OCI-LY1 (cell line): ENCODE measurements at regions not wholly inside any gene's neighbourhood (a gene's known extent, or its start where the extent isn't known, plus 50 kb on each side); places are given as distances from the start of the nearest gene placed in this dataset.

Source experiments
- H2AFZ ChIP-seq: fragments of 200-600 bp; sonication (generic), shearing (Covaris generic); 2 replicates; pipeline ENCODE4 v1.6.0; 2014; ENCODE audit warnings: antibody characterized with exemption, mild to moderate bottlenecking, low read length
- H3F3A ChIP-seq: fragments of 200-600 bp; sonication (generic), shearing (Covaris generic); 2 replicates; pipeline ENCODE4 v1.6.0; 2014; ENCODE audit warnings: mild to moderate bottlenecking, antibody characterized with exemption, low read length, moderate library complexity; ENCODE audit not compliant: insufficient read depth
- H3K27ac ChIP-seq: fragments of 200-600 bp; sonication (generic); 2 replicates; pipeline ENCODE4 v1.5.1; 2014; ENCODE audit warnings: low read length, mixed run types, mild to moderate bottlenecking, low read depth; ENCODE audit not compliant: poor library complexity, severe bottlenecking
- H3K27me3 ChIP-seq: fragments of 200-600 bp; sonication (generic); 2 replicates; pipeline ENCODE4 v1.6.0; 2014; ENCODE audit warnings: antibody characterized with exemption, mild to moderate bottlenecking, low read length, moderate library complexity; ENCODE audit not compliant: insufficient read depth
- H3K36me3 ChIP-seq: fragments of 200-600 bp; sonication (generic); 2 replicates; pipeline ENCODE4 v1.6.1; 2014; ENCODE audit warnings: mild to moderate bottlenecking, antibody characterized with exemption, low read length, moderate library complexity, mixed read lengths; ENCODE audit not compliant: insufficient read depth
- H3K4me1 ChIP-seq: fragments of 200-600 bp; sonication (generic); 2 replicates; pipeline ENCODE4 v1.5.1; 2014; ENCODE audit warnings: mild to moderate bottlenecking, low read length, moderate library complexity; ENCODE audit not compliant: insufficient read depth, severe bottlenecking
- H3K4me2 ChIP-seq: fragments of 200-600 bp; sonication (generic), shearing (Covaris generic); 2 replicates; pipeline ENCODE4 v1.6.1; 2014; ENCODE audit warnings: low read length
- H3K4me3 ChIP-seq: fragments of 200-600 bp; sonication (generic); 2 replicates; pipeline ENCODE4 v1.5.1; 2014; ENCODE audit warnings: low read length, low read depth, mild to moderate bottlenecking, mixed read lengths; ENCODE audit not compliant: poor library complexity, severe bottlenecking
- H3K79me2 ChIP-seq: fragments of 200-600 bp; shearing (Covaris generic); 2 replicates; pipeline ENCODE4 v1.6.1; 2016; ENCODE audit warnings: mixed run types, low read length, mixed read lengths; ENCODE audit not compliant: insufficient read depth
- H3K9ac ChIP-seq: fragments of 200-600 bp; sonication (generic), shearing (Covaris generic); 2 replicates; pipeline ENCODE4 v1.6.1; 2014; ENCODE audit warnings: mild to moderate bottlenecking, low read length, mixed read lengths
- H3K9me2 ChIP-seq: fragments of 200-600 bp; sonication (generic), shearing (Covaris generic); 2 replicates; pipeline ENCODE4 v1.6.1; 2014; ENCODE audit warnings: low read depth, mild to moderate bottlenecking, low read length, mixed read lengths
- H3K9me3 ChIP-seq: fragments of 200-600 bp; shearing (Covaris generic); 2 replicates; pipeline ENCODE4 v1.6.1; 2014; ENCODE audit warnings: low read length, mixed read lengths
- H4K20me1 ChIP-seq: fragments of 200-600 bp; sonication (generic), shearing (Covaris generic); 2 replicates; pipeline ENCODE4 v1.6.0; 2016; ENCODE audit warnings: mild to moderate bottlenecking, low read length; ENCODE audit not compliant: insufficient read depth
- EZH2 ChIP-seq: fragments of 200-600 bp; sonication (generic), shearing (Covaris generic); IDR thresholded peaks from 2 replicates; pipeline ENCODE4 v1.8.0; 2017; ENCODE audit warnings: borderline replicate concordance, mixed run types, mild to moderate bottlenecking, antibody characterized with exemption, low read length, moderate library complexity, mixed read lengths
- TF ChIP-seq, protein P1 (sequence below): fragments of 200-600 bp; sonication (generic), shearing (Covaris generic); IDR thresholded peaks from 2 replicates; pipeline ENCODE4 v1.5.1; 2017; ENCODE audit warnings: mild to moderate bottlenecking, antibody characterized with exemption, low read length, moderate library complexity, mixed read lengths

DNA sequence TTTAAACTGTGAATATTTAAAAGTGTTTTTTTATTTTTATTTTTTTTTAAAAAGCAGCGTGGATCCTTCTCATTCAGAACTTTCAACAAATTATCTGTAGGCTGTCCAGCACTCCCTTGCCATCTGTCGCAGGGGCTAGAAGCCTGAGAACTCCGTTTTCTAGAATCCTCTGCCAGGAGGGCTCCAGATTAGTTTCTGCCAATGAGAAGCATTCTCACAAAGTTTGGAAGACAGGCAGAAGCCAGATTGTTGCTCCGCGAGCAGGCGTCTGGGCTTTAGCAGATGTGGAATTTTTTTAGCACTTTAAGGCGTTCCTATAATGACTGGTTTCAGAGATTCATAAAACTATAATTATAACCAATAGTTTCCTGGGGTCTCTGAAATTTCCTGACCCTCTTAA, 220.9 kb upstream of the KIAA1217 start:
- Histone ChIP-seq H3K4me2 (no peak overlapping the region), H3K9me3 (no peaks in the 10 kb centered on the region), H3K4me3 (no peak overlapping the region), H3K27me3 (no peaks in the 10 kb centered on the region), H4K20me1 (no peaks in the 10 kb centered on the region), H3K27ac (no peak overlapping the region), H3K4me1 (no peaks in the 10 kb centered on the region), H3K36me3 (no peaks in the 10 kb centered on the region), H3K79me2 (no peaks in the 10 kb centered on the region), H2AFZ (no peak overlapping the region), H3K9ac (no peak overlapping the region), H3F3A (no peaks in the 10 kb centered on the region), H3K9me2 (no peaks in the 10 kb centered on the region)
- TF ChIP-seq, protein P1, sequence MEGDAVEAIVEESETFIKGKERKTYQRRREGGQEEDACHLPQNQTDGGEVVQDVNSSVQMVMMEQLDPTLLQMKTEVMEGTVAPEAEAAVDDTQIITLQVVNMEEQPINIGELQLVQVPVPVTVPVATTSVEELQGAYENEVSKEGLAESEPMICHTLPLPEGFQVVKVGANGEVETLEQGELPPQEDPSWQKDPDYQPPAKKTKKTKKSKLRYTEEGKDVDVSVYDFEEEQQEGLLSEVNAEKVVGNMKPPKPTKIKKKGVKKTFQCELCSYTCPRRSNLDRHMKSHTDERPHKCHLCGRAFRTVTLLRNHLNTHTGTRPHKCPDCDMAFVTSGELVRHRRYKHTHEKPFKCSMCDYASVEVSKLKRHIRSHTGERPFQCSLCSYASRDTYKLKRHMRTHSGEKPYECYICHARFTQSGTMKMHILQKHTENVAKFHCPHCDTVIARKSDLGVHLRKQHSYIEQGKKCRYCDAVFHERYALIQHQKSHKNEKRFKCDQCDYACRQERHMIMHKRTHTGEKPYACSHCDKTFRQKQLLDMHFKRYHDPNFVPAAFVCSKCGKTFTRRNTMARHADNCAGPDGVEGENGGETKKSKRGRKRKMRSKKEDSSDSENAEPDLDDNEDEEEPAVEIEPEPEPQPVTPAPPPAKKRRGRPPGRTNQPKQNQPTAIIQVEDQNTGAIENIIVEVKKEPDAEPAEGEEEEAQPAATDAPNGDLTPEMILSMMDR, result no peak
- TF ChIP-seq EZH2, result no peak

DNA sequence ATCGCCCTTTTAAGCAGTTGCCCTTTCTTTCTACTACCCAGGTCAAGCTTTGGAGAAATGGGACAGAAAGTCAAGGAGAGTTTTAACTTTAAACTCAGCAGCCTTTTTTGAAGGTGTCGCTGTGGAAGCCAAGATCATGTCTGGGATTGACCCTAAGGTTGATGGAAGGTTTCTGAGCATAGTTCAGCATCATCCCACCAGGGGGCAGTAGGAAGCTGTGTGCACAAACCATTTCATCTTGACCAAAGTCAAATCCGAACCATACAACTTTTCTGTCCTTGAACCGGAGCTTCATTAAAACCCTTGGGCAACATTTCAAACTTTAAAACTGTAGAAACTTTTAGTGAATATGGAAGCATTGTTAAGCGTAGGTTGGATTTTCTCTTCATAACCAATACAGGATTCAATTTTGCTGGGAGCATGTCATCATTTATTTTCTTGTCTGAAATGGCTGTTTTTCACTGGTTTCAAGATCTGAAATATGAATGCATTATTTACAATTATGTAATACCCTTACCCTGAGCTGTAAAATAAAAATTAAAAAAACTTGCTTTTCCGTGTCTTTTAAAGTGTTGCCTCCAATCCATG, 214.4 kb upstream of the KIAA1217 start:
- Histone ChIP-seq H3K4me3 (no peak overlapping the region), H3K9me3 (no peaks in the 10 kb centered on the region), H3K4me1 (no peaks in the 10 kb centered on the region), H3K27ac (no peak overlapping the region), H3F3A (no peaks in the 10 kb centered on the region), H3K9me2 (no peaks in the 10 kb centered on the region), H3K36me3 (no peaks in the 10 kb centered on the region), H3K27me3 (no peaks in the 10 kb centered on the region), H4K20me1 (no peaks in the 10 kb centered on the region), H3K79me2 (no peaks in the 10 kb centered on the region), H3K4me2 (no peak overlapping the region), H3K9ac (no peak overlapping the region), H2AFZ (no peak overlapping the region)
- TF ChIP-seq, protein P1, result peak; percentile 75
- TF ChIP-seq EZH2, result no peak

DNA sequence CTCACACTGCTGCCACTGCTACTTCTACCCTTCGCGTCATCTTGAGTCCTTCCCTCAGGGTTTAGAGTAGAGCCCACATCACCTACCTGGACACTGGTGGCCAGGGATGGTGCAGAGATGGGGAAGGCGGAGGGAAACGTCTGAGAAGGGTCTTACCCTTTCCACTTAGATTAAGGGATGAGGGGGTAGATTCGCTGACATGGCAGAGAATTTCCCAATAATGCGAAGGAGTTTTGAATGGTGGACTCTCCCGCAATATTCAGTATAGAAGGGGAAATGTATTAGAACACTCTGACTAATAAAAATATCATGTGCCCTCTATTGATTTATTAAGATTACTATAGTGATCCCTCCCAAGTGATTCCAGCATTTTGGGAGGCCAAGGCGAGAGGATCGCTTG, 209.5 kb upstream of the KIAA1217 start:
- Histone ChIP-seq H3F3A (no peaks in the 10 kb centered on the region), H3K36me3 (no peaks in the 10 kb centered on the region), H3K27me3 (no peaks in the 10 kb centered on the region), H3K9me2 (no peaks in the 10 kb centered on the region), H3K4me3 (no peak overlapping the region), H3K4me2 (no peak overlapping the region), H2AFZ (no peak overlapping the region), H3K9me3 (no peaks in the 10 kb centered on the region), H3K4me1 (no peaks in the 10 kb centered on the region), H3K79me2 (no peaks in the 10 kb centered on the region), H4K20me1 (no peaks in the 10 kb centered on the region), H3K27ac (no peak overlapping the region), H3K9ac (no peak overlapping the region)
- TF ChIP-seq EZH2, result no peak
- TF ChIP-seq, protein P1, result no peak
